SU-DHL-6 (cell line): ENCODE measurements at regions not wholly inside any gene's neighbourhood (a gene's known extent, or its start where the extent isn't known, plus 50 kb on each side); places are given as distances from the start of the nearest gene placed in this dataset.

ENCODE experiments used
- EZH2phosphoT487 ChIP-seq: fragments of 200-600 bp; sonication (generic), shearing (Covaris generic); conservative IDR thresholded peaks from 2 replicates; pipeline ENCODE4 v1.6.1; 2018; ENCODE audit warnings: mild to moderate bottlenecking, antibody characterized with exemption, low read length, moderate library complexity, mixed read lengths
- TF ChIP-seq, protein P1 (sequence below): fragments of 200-600 bp; sonication (generic); IDR thresholded peaks from one replicate; pipeline ENCODE4 v1.5.1; 2017; ENCODE audit warnings: antibody characterized with exemption, mild to moderate bottlenecking, low read length, moderate library complexity; ENCODE audit not compliant: insufficient read depth, poor library complexity, severe bottlenecking

DNA sequence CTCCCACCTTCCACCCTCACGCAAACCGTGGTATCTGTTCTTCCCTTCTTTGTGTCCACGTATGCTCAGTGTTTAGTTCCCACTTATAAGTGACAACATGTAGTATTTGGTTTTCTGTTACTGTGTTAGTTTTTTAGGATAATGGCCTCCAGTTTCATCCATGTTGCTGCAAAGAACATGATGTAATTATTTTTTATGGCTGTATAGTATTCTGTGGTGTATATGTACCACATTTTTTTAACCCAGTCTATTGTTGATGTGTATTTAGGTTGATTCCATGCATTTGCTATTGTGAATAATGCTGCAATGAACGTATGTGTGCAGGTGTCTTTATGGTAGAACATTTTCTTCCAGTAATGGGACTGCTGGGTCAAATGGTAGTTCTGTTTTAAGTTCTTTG, 228.1 kb downstream of the FBXO8 start:
- TF ChIP-seq, protein P1, sequence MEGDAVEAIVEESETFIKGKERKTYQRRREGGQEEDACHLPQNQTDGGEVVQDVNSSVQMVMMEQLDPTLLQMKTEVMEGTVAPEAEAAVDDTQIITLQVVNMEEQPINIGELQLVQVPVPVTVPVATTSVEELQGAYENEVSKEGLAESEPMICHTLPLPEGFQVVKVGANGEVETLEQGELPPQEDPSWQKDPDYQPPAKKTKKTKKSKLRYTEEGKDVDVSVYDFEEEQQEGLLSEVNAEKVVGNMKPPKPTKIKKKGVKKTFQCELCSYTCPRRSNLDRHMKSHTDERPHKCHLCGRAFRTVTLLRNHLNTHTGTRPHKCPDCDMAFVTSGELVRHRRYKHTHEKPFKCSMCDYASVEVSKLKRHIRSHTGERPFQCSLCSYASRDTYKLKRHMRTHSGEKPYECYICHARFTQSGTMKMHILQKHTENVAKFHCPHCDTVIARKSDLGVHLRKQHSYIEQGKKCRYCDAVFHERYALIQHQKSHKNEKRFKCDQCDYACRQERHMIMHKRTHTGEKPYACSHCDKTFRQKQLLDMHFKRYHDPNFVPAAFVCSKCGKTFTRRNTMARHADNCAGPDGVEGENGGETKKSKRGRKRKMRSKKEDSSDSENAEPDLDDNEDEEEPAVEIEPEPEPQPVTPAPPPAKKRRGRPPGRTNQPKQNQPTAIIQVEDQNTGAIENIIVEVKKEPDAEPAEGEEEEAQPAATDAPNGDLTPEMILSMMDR, result no peak
- no peak for TF ChIP-seq EZH2phosphoT487
